WTC11 (cell line): ENCODE measurements at regions not wholly inside any gene's neighbourhood (a gene's known extent, or its start where the extent isn't known, plus 50 kb on each side); places are given as distances from the start of the nearest gene placed in this dataset.

ENCODE experiments used
- FOXP1 ChIP-seq: sonication (generic); formaldehyde crosslinking; IDR thresholded peaks from 2 replicates; pipeline ENCODE4 v1.8.0; 2022; ENCODE audit warnings: missing genetic modification reagents, mild to moderate bottlenecking, moderate library complexity, borderline replicate concordance
- JUN ChIP-seq: sonication (generic); formaldehyde crosslinking; IDR thresholded peaks from 2 replicates; pipeline ENCODE4 v1.8.0; 2023; ENCODE audit warnings: mild to moderate bottlenecking, missing genetic modification reagents
- NR2C2 ChIP-seq: sonication (generic); formaldehyde crosslinking; IDR thresholded peaks from 2 replicates; pipeline ENCODE4 v1.8.0; 2022; ENCODE audit warnings: mild to moderate bottlenecking, missing genetic modification reagents
- NR3C1 ChIP-seq: sonication (generic); formaldehyde crosslinking; conservative IDR thresholded peaks from 2 replicates; pipeline ENCODE4 v1.8.1; 2023; ENCODE audit warnings: low read depth, mild to moderate bottlenecking, missing genetic modification reagents
- SMAD3 ChIP-seq: sonication (generic); formaldehyde crosslinking; IDR thresholded peaks from 2 replicates; pipeline ENCODE4 v1.8.0; 2022; ENCODE audit warnings: missing genetic modification reagents, mild to moderate bottlenecking, borderline replicate concordance
- SP1 ChIP-seq: sonication (generic); formaldehyde crosslinking; conservative IDR thresholded peaks from 2 replicates; pipeline ENCODE4 v1.8.1; 2022; ENCODE audit warnings: missing genetic modification reagents
- TF ChIP-seq, protein P1 (sequence below): fragments of 200-600 bp; IDR thresholded peaks from 2 replicates; pipeline ENCODE4 v1.8.0; 2022; ENCODE audit warnings: antibody characterized with exemption
- TF ChIP-seq, protein P2 (sequence below): sonication (generic); formaldehyde crosslinking; conservative IDR thresholded peaks from 2 replicates; pipeline ENCODE4 v1.8.1; 2023; ENCODE audit warnings: mild to moderate bottlenecking, low read depth, missing genetic modification reagents, moderate library complexity
- TF ChIP-seq, protein P3 (sequence below): sonication (generic); formaldehyde crosslinking; IDR thresholded peaks from 2 replicates; pipeline ENCODE4 v1.8.0; 2022; ENCODE audit warnings: mild to moderate bottlenecking, missing genetic modification reagents

DNA sequence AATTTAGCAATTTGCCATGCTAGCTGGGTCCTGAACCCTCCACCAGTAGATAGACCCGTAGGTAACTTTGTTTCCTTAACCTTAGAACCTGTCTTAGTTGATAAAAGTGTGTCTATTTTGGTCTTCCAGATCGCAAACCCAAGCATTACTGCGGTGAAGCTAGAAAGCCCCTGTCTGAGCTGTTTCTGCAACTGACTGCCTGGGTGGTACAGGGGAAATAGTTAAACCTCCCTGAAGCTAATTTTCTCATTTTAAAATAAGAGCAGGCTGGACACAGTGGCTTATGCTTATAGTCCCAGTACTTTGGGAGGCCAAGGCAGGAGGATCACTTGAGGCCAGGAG, 67.9 kb upstream of the EPCAM start:
- TF ChIP-seq, protein P1, sequence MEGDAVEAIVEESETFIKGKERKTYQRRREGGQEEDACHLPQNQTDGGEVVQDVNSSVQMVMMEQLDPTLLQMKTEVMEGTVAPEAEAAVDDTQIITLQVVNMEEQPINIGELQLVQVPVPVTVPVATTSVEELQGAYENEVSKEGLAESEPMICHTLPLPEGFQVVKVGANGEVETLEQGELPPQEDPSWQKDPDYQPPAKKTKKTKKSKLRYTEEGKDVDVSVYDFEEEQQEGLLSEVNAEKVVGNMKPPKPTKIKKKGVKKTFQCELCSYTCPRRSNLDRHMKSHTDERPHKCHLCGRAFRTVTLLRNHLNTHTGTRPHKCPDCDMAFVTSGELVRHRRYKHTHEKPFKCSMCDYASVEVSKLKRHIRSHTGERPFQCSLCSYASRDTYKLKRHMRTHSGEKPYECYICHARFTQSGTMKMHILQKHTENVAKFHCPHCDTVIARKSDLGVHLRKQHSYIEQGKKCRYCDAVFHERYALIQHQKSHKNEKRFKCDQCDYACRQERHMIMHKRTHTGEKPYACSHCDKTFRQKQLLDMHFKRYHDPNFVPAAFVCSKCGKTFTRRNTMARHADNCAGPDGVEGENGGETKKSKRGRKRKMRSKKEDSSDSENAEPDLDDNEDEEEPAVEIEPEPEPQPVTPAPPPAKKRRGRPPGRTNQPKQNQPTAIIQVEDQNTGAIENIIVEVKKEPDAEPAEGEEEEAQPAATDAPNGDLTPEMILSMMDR = no peak
- TF ChIP-seq JUN (CRISPR knock-in tag) (no peak), FOXP1 (CRISPR knock-in tag) (no peak), NR3C1 (CRISPR knock-in tag) (no peak), NR2C2 (CRISPR knock-in tag) (no peak), SP1 (CRISPR knock-in tag) (no peak), SMAD3 (CRISPR knock-in tag) (no peak)
- TF ChIP-seq, protein P2, sequence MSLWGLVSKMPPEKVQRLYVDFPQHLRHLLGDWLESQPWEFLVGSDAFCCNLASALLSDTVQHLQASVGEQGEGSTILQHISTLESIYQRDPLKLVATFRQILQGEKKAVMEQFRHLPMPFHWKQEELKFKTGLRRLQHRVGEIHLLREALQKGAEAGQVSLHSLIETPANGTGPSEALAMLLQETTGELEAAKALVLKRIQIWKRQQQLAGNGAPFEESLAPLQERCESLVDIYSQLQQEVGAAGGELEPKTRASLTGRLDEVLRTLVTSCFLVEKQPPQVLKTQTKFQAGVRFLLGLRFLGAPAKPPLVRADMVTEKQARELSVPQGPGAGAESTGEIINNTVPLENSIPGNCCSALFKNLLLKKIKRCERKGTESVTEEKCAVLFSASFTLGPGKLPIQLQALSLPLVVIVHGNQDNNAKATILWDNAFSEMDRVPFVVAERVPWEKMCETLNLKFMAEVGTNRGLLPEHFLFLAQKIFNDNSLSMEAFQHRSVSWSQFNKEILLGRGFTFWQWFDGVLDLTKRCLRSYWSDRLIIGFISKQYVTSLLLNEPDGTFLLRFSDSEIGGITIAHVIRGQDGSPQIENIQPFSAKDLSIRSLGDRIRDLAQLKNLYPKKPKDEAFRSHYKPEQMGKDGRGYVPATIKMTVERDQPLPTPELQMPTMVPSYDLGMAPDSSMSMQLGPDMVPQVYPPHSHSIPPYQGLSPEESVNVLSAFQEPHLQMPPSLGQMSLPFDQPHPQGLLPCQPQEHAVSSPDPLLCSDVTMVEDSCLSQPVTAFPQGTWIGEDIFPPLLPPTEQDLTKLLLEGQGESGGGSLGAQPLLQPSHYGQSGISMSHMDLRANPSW = no peak
- TF ChIP-seq, protein P3, sequence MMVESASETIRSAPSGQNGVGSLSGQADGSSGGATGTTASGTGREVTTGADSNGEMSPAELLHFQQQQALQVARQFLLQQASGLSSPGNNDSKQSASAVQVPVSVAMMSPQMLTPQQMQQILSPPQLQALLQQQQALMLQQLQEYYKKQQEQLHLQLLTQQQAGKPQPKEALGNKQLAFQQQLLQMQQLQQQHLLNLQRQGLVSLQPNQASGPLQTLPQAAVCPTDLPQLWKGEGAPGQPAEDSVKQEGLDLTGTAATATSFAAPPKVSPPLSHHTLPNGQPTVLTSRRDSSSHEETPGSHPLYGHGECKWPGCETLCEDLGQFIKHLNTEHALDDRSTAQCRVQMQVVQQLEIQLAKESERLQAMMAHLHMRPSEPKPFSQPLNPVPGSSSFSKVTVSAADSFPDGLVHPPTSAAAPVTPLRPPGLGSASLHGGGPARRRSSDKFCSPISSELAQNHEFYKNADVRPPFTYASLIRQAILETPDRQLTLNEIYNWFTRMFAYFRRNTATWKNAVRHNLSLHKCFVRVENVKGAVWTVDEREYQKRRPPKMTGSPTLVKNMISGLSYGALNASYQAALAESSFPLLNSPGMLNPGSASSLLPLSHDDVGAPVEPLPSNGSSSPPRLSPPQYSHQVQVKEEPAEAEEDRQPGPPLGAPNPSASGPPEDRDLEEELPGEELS (CRISPR knock-in tag) = no peak
